ENCODE measurements at regions not wholly inside any gene's neighbourhood (a gene's known extent, or its start where the extent isn't known, plus 50 kb on each side); places are given as distances from the start of the nearest gene placed in this dataset.

GRCh38 chr13:73369095-73369494 is 310.3 kb downstream of the KLF5 start:
- H3K9me2 ChIP-seq (ENCODE audit: insufficient read depth), result no peaks in the 10 kb centered on the region
- TF ChIP-seq ZBTB33 (IDR thresholded peaks at IDR 0.05; ENCODE audit: extremely low read depth, insufficient replicate concordance, low read length) (no peak), SP1 (IDR thresholded peaks at IDR 0.05; ENCODE audit: low read depth) (no peak), EZH2 (IDR thresholded peaks at IDR 0.05) (no peak), YY1 (IDR thresholded peaks at IDR 0.05; ENCODE audit: extremely low read depth, insufficient replicate concordance, low read depth, low read length) (no peak), SRF (IDR thresholded peaks at IDR 0.05; ENCODE audit: low read depth) (no peak), FOSL1 (IDR thresholded peaks at IDR 0.05; ENCODE audit: low read depth) (no peak), RAD21 (IDR thresholded peaks at IDR 0.05; ENCODE audit: low read depth) (no peak), MAX (IDR thresholded peaks at IDR 0.05) (no peak), ATF3 (IDR thresholded peaks at IDR 0.05) (no peak), CTCF (IDR thresholded peaks at IDR 0.05 in 2 of 3, conservative IDR thresholded peaks at IDR 0.05 in 1 of 3; ENCODE audit: borderline replicate concordance in 1 of 3, insufficient read depth in 1 of 3, low read depth in 2 of 3, low read length in 2 of 3) (no peak), SIN3A (IDR thresholded peaks at IDR 0.05; ENCODE audit: low read depth) (no peak), ZNF274 (IDR thresholded peaks at IDR 0.05; ENCODE audit: low read depth, low read length) (no peak), EGR1 (IDR thresholded peaks at IDR 0.05; ENCODE audit: low read depth) (no peak), REST (IDR thresholded peaks at IDR 0.05; ENCODE audit: low read depth) (no peak), ELF1 (IDR thresholded peaks at IDR 0.05; ENCODE audit: borderline replicate concordance, low read depth) (no peak)
- CTCF ChIA-PET, result no interaction called here
- H4K20me1 ChIP-seq (ENCODE audit: insufficient read depth), result no peaks in the 10 kb centered on the region
- intact Hi-C loops (cut with micrococcal nuclease), result no loop called here
- H3K27ac ChIP-seq (ENCODE audit: low read depth, low read length), result no peak overlapping the region
- H3K79me2 ChIP-seq (ENCODE audit: insufficient read depth, low read length), result no peaks in the 10 kb centered on the region
- no peak for DNase-seq (ENCODE audit: low read depth, low spot score)
- BruUV-seq (replicated peaks), result no TSS peak
- H3K4me1 ChIP-seq (ENCODE audit: control insufficient read depth in 1 of 2, insufficient read depth in 2 of 2, low read length in 2 of 2), result peaks cover 0 to 8% of the 10 kb centered on the region in 2 experiments; a peak in 1 of 4 replicates
- RAD21 ChIA-PET (ENCODE audit: low non-redundant PET in 1 of 2, low total read pairs in 2 of 2, uncharacterized antibody in 2 of 2, unreplicated experiment in 2 of 2), result no interaction called here
- no peaks in the 10 kb centered on the region for H3K9me3 ChIP-seq (ENCODE audit: control insufficient read depth in 1 of 2, insufficient read depth in 1 of 2, low read depth in 1 of 2, low read length in 2 of 2)
- POLR2A ChIA-PET, result interaction anchor here (1.5 kb wide), 1 partner anchor 15 kb away, joined by 3 read pairs; no protein-coding TSS in a partner anchor
- ATAC-seq, result no peak
- H3K4me3 ChIP-seq (replicated peaks in 1 of 2; ENCODE audit: low read depth in 1 of 2, low read length in 2 of 2), result no peak overlapping the region
- H3K36me3 ChIP-seq (ENCODE audit: control insufficient read depth in 1 of 2, insufficient read depth in 2 of 2, low read length in 2 of 2), result no peaks in the 10 kb centered on the region
- H3K9ac ChIP-seq (ENCODE audit: low read length), result no peak overlapping the region
- H3K4me2 ChIP-seq (ENCODE audit: low read length), result no peak overlapping the region
- no peaks in the 10 kb centered on the region for H3K27me3 ChIP-seq (ENCODE audit: insufficient read depth, low read length)
- no peak overlapping the region for H2AFZ ChIP-seq (ENCODE audit: low read depth, low read length, poor library complexity, severe bottlenecking)

Measured in HCT116 (cell line).